ENCODE measurements at regions not wholly inside any gene's neighbourhood (a gene's known extent, or its start where the extent isn't known, plus 50 kb on each side); places are given as distances from the start of the nearest gene placed in this dataset.

DNA sequence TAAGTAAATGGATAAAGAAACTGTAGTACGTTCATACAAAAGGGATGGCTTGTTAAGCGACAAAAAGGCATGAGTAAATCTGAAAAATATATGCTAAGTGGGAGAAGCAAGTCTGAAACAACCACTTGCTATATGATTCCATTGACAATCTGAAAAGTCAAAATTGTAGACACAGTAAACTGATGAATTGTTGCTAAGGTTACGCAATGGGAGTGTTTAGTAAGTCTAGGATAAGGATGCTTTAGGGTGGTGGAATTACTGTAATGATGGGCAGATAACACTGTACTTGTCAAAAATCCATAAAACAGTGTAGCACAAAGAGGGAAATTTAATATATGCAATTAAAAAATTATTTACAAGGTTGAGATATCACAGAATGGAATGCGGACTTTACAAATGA lies 984.9 kb downstream of the FSCB start:
- no peak for TF ChIP-seq POLR2A (IDR thresholded peaks at IDR 0.05)
- TF ChIP-seq CTCF (IDR thresholded peaks at IDR 0.05) = no peak

Measured in lower leg skin (tissue), 3 donors.